Uterus (tissue), 3 donors: ENCODE measurements at regions not wholly inside any gene's neighbourhood (a gene's known extent, or its start where the extent isn't known, plus 50 kb on each side); places are given as distances from the start of the nearest gene placed in this dataset.

ENCODE experiments used
- DNase-seq, 2 donors: peaks; one replicate each; pipeline ENCODE4 v3.0.0-alpha.2; 2019 to 2020
- H3K27ac ChIP-seq, 2 donors: fragments of 200-600 bp; sonication (generic); 1 replicate in 1 of 2; 2 replicates in 1 of 2; pipeline ENCODE4 v1.5.1; 2016 to 2018
- H3K27me3 ChIP-seq, 2 donors: fragments of 200-600 bp; sonication (generic); one replicate each; pipeline ENCODE4 v1.5.1; 2018 to 2019; ENCODE audit warnings: control low read depth in 1 of 2
- H3K36me3 ChIP-seq, 2 donors: fragments of 200-600 bp; sonication (generic); one replicate each; pipeline ENCODE4 v1.5.1; 2019; ENCODE audit warnings: control low read depth in 1 of 2
- H3K4me1 ChIP-seq, 2 donors: fragments of 200-600 bp; sonication (generic); one replicate each; pipeline ENCODE4 v1.5.1; 2018 to 2019; ENCODE audit warnings: control low read depth in 1 of 2
- H3K4me3 ChIP-seq, 2 donors: fragments of 200-600 bp; sonication (generic); 1 replicate in 1 of 2; 2 replicates in 1 of 2; pipeline ENCODE4 v1.5.1; 2018 to 2019; ENCODE audit warnings: mild to moderate bottlenecking in 1 of 2
- H3K9me3 ChIP-seq, 2 donors: fragments of 200-600 bp; sonication (generic); one replicate each; pipeline ENCODE4 v1.5.1; 2019; ENCODE audit warnings: control low read depth in 1 of 2
- CTCF ChIP-seq, 4 experiments: fragments of 200-600 bp in 2 of 4; fragments of 450-650 bp in 2 of 4; sonication (generic) in 2 of 4; IDR thresholded peaks; one replicate each; pipeline ENCODE4 v1.5.1; 2016 to 2019; ENCODE audit warnings: antibody characterized with exemption in 4 of 4, mild to moderate bottlenecking in 2 of 4, moderate library complexity in 1 of 4
- POLR2A ChIP-seq, 2 donors: fragments of 450-650 bp; IDR thresholded peaks; one replicate each; pipeline ENCODE4 v1.6.1; 2016; ENCODE audit warnings: antibody characterized with exemption in 2 of 2, mild to moderate bottlenecking in 1 of 2, moderate library complexity in 1 of 2
- intact Hi-C: fragments of 100-400 bp; cut with DNase I; formaldehyde crosslinking; loops from one replicate; pipeline ENCODE4 v1.15.1; 2023; ENCODE audit warnings: low total_unique reads
- donor health status: DM: yes; HTN: yes; CAD: no.

- H3K9me3 ChIP-seq, result no peaks in the 10 kb centered on the region
Observed at GRCh38 chr15:69896606-69897005, 201.1 kb downstream of the TLE3 start.

GRCh38 chr15:69897061-69897460 lies 200.7 kb downstream of the TLE3 start:
- DNase-seq, result no peak
- H3K27me3 ChIP-seq, result no peaks in the 10 kb centered on the region
- TF ChIP-seq POLR2A (IDR thresholded peaks at IDR 0.05), result no peak
- no peak for TF ChIP-seq CTCF (IDR thresholded peaks at IDR 0.05)
- no peak overlapping the region for H3K27ac ChIP-seq
- H3K36me3 ChIP-seq, result no peaks in the 10 kb centered on the region
- peaks cover 0 to 7% of the 10 kb centered on the region in 2 donors for H3K4me1 ChIP-seq
- no peak overlapping the region for H3K4me3 ChIP-seq
- intact Hi-C loops, result no loop called here
- no peaks in the 10 kb centered on the region for H3K9me3 ChIP-seq

More at GRCh38 chr15:69896606-69897005, 201.1 kb downstream of the TLE3 start:
- Histone ChIP-seq H3K27ac (no peak overlapping the region), H3K4me1 (peaks cover 0 to 7% of the 10 kb centered on the region in 2 donors), H3K4me3 (no peak overlapping the region), H3K36me3 (no peaks in the 10 kb centered on the region), H3K27me3 (no peaks in the 10 kb centered on the region)
- TF ChIP-seq CTCF (IDR thresholded peaks at IDR 0.05) (no peak), POLR2A (IDR thresholded peaks at IDR 0.05) (no peak)
- intact Hi-C loops, result no loop called here
- no peak for DNase-seq

DNA sequence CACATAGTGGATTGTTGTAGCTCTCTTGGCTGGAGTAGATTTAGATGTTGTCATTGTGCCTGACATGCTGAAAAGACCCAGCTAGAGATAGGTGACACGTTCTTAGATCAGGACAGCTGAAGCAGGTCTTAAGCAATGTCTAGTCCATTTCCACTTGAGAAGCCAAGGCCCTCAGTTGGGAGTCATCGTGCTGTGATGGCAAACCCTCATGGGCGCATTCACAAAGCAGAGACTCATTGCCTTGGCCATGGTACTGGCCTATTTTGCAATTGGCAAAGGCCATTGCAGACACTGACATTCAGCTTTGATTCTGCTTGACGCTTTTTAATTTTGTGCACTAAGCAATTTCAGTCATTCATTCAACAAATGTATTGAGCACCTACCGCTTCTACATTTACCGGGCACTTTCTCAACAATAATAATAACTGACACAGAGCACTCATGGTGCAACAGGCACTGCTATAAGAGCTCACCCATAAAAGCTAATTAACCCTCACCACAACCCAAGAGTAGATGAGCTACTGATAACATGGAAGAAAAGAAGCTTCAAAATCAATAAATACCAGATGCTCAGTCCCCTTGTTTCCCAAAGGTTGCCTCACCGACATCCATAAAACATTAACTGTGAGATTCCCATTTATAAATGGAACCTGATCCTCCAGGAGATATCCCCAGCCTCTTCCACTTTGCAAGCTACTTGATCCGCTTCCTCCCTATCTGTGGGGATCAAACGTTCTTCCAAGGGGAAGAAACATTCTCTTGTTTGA lies 200.1 kb downstream of the TLE3 start:
- Histone ChIP-seq H3K4me1 (peaks cover 0 to 7% of the 10 kb centered on the region in 2 donors), H3K9me3 (no peaks in the 10 kb centered on the region), H3K36me3 (no peaks in the 10 kb centered on the region), H3K27me3 (no peaks in the 10 kb centered on the region), H3K4me3 (no peak overlapping the region), H3K27ac (no peak overlapping the region)
- intact Hi-C loops, result no loop called here
- TF ChIP-seq CTCF (IDR thresholded peaks at IDR 0.05) (no peak), POLR2A (IDR thresholded peaks at IDR 0.05) (no peak)
- DNase-seq, result no peak

DNA sequence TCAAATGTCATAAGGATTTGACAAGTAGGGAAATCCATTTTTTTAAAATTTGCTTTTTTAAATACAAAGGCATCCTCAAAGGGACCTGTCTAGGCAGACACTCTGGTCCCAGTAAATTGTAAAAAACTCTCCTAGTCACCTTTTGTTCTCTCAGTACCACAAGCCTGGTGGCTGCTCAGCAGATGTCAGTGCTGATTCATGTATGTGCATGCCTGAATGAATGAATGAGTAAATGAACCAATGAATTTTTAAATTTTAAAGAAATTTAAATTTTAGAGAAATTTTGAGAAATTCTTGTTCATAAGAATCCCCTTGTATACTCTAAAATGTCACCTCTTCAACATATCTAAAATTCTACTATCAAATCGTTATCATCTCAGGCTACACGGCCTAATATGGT lies 199.5 kb downstream of the TLE3 start:
- no peak overlapping the region for H3K27ac ChIP-seq
- no peaks in the 10 kb centered on the region for H3K9me3 ChIP-seq
- H3K4me1 ChIP-seq, result peaks cover 0 to 7% of the 10 kb centered on the region in 2 donors
- H3K36me3 ChIP-seq, result no peaks in the 10 kb centered on the region
- H3K4me3 ChIP-seq, result no peak overlapping the region
- no peak for DNase-seq
- H3K27me3 ChIP-seq, result no peaks in the 10 kb centered on the region
- TF ChIP-seq POLR2A (IDR thresholded peaks at IDR 0.05) (no peak), CTCF (IDR thresholded peaks at IDR 0.05) (no peak)
- intact Hi-C loops, result no loop called here

DNA sequence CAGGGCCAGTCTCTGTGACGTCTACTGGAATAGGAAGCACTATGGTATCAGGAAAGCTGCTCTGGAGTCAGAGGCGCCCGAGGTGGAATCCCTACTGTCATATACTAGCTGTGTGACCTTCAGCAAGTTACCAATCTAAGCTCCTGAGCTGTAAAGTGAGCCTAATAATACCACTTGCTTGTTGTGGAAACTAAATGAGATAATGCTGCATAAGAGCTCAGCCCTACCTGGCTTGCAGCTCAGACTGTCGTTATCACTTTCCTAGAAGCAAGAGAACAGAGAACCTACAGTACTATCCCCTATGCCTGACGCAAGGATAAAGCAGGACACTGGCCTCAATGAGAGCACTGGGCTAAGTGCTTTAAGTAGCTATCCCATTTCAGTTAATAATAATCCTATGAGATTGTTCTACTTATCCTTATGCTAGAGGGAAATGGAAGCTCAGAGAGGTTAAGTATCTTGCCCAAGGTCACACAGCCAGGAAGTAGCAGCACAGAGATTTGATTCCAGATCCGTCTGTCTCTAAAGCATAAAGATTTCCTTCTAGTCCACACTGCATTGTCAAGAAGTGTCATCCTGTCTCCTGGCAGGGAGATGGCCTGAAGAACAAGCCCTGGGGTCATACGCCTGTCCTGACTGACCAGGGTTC lies 195.2 kb downstream of the TLE3 start:
- no peaks in the 10 kb centered on the region for H3K36me3 ChIP-seq
- no peaks in the 10 kb centered on the region for H3K27me3 ChIP-seq
- no peaks in the 10 kb centered on the region for H3K4me1 ChIP-seq
- no peak overlapping the region for H3K4me3 ChIP-seq
- intact Hi-C loops, result no loop called here
- DNase-seq, result no peak
- TF ChIP-seq POLR2A (IDR thresholded peaks at IDR 0.05) (no peak), CTCF (IDR thresholded peaks at IDR 0.05) (no peak)
- no peaks in the 10 kb centered on the region for H3K9me3 ChIP-seq
- no peak overlapping the region for H3K27ac ChIP-seq
